Activated T-helper 1 cell treated with anti-CD3 and anti-CD28 coated beads, Interleukin-12 subunit alpha, Interleukin-12 subunit beta, Interleukin-2, Interleukin-4 antibody, amounts not matched to agents 30 ng/mL and 10 ng/mL and 1 ng/mL, durations not matched to agents 14 hours and 24 hours and 36 hours (primary cell): ENCODE measurements at regions not wholly inside any gene's neighbourhood (a gene's known extent, or its start where the extent isn't known, plus 50 kb on each side); places are given as distances from the start of the nearest gene placed in this dataset.
"Not testable (repeated sequence)": the region's sequence is repeated elsewhere in the genome, so short reads cannot be mapped to it uniquely, and the experiment has no call there.

Experiments used
- DNase-seq: peaks from one replicate; pipeline ENCODE4 v3.0.0; 2021; ENCODE audit warnings: low spot score
- H3K27ac Mint-ChIP-seq: one replicate; pipeline ENCODE4 v1.8.0; 2021; ENCODE audit warnings: mild to moderate bottlenecking, mixed read lengths
- H3K27me3 Mint-ChIP-seq: one replicate; pipeline ENCODE4 v1.8.0; 2022; ENCODE audit warnings: mild to moderate bottlenecking, moderate library complexity, mixed read lengths; ENCODE audit not compliant: insufficient read depth
- H3K36me3 Mint-ChIP-seq: one replicate; pipeline ENCODE4 v1.8.0; 2021; ENCODE audit warnings: low read depth, mixed read lengths
- H3K4me1 Mint-ChIP-seq: one replicate; pipeline ENCODE4 v1.8.0; 2021; ENCODE audit warnings: low read depth, mixed read lengths
- H3K4me3 Mint-ChIP-seq: one replicate; pipeline ENCODE4 v1.8.0; 2021; ENCODE audit warnings: mild to moderate bottlenecking, moderate library complexity, mixed read lengths
- H3K9me3 Mint-ChIP-seq: one replicate; pipeline ENCODE4 v1.8.0; 2021; ENCODE audit warnings: mixed read lengths
- intact Hi-C: fragments of 100-400 bp; cut with micrococcal nuclease; formaldehyde crosslinking; loops from one replicate; pipeline ENCODE4 v1.15.1; 2024

- Mint-ChIP-seq H3K4me3 (no peak overlapping the region), H3K27ac (no peak overlapping the region), H3K27me3 (peaks cover 3% of the 10 kb centered on the region), H3K4me1 (peaks cover 12% of the 10 kb centered on the region), H3K36me3 (peaks cover 48% of the 10 kb centered on the region), H3K9me3 (peaks cover 26% of the 10 kb centered on the region)
- intact Hi-C loops, result loop anchor here (2.0 kb wide), 1 partner anchor 20 kb away; no protein-coding TSS in a partner anchor
- no peak for DNase-seq
Observed at GRCh38 chr7:149580328-149580727, 82.7 kb upstream of the ZNF746 start.

- H3K27me3 Mint-ChIP-seq, result not testable (repeated sequence)
Observed at GRCh38 chr7:149579365-149579764, 81.8 kb upstream of the ZNF746 start.

GRCh38 chr7:149574428-149574827 lies 76.8 kb upstream of the ZNF746 start:
- DNase-seq, intact Hi-C loops, H3K4me1 Mint-ChIP-seq, H3K27me3 Mint-ChIP-seq, H3K27ac Mint-ChIP-seq, H3K4me3 Mint-ChIP-seq: not testable (repeated sequence)
- H3K9me3 Mint-ChIP-seq, result peaks cover 46% of the 10 kb centered on the region
- H3K36me3 Mint-ChIP-seq, result peaks cover 23% of the 10 kb centered on the region

More at GRCh38 chr7:149579365-149579764, 81.8 kb upstream of the ZNF746 start:
- DNase-seq, intact Hi-C loops, H3K27ac Mint-ChIP-seq, H3K4me3 Mint-ChIP-seq: not testable (repeated sequence)
- peaks cover 12% of the 10 kb centered on the region for H3K4me1 Mint-ChIP-seq
- peaks cover 26% of the 10 kb centered on the region for H3K9me3 Mint-ChIP-seq
- H3K36me3 Mint-ChIP-seq, result peaks cover 41% of the 10 kb centered on the region

GRCh38 chr7:149573519-149573918 lies 75.9 kb upstream of the ZNF746 start:
- no peak overlapping the region for H3K4me3 Mint-ChIP-seq
- intact Hi-C loops, result no loop called here
- DNase-seq, result no peak
- no peaks in the 10 kb centered on the region for H3K27me3 Mint-ChIP-seq
- no peak overlapping the region for H3K27ac Mint-ChIP-seq
- H3K9me3 Mint-ChIP-seq, result peaks cover 50% of the 10 kb centered on the region
- no peaks in the 10 kb centered on the region for H3K4me1 Mint-ChIP-seq
- peaks cover 23% of the 10 kb centered on the region for H3K36me3 Mint-ChIP-seq

GRCh38 chr7:149572920-149573319 lies 75.3 kb upstream of the ZNF746 start:
- H3K27ac Mint-ChIP-seq, intact Hi-C loops, H3K27me3 Mint-ChIP-seq, H3K4me1 Mint-ChIP-seq, DNase-seq, H3K4me3 Mint-ChIP-seq: not testable (repeated sequence)
- H3K9me3 Mint-ChIP-seq, result peaks cover 44% of the 10 kb centered on the region
- peaks cover 18% of the 10 kb centered on the region for H3K36me3 Mint-ChIP-seq

- Mint-ChIP-seq H3K36me3 (peaks cover 30% of the 10 kb centered on the region), H3K9me3 (peaks cover 31% of the 10 kb centered on the region), H3K27ac (no peak overlapping the region), H3K4me1 (peaks cover 3% of the 10 kb centered on the region), H3K4me3 (no peak overlapping the region), H3K27me3 (no peaks in the 10 kb centered on the region)
- no peak for DNase-seq
- intact Hi-C loops, result no loop called here
Observed at GRCh38 chr7:149570784-149571183, 73.2 kb upstream of the ZNF746 start.

- intact Hi-C loops, result no loop called here
- Mint-ChIP-seq H3K4me3 (no peak overlapping the region), H3K27ac (no peak overlapping the region)
Observed at GRCh38 chr7:149569726-149570422, 72.3 kb upstream of the ZNF746 start.

GRCh38 chr7:149569025-149569725 lies 71.6 kb upstream of the ZNF746 start:
- peaks cover 31% of the 10 kb centered on the region for H3K9me3 Mint-ChIP-seq
- H3K27me3 Mint-ChIP-seq, result no peaks in the 10 kb centered on the region
- H3K4me3 Mint-ChIP-seq, result no peak overlapping the region
- DNase-seq, result no peak
- H3K36me3 Mint-ChIP-seq, result peaks cover 34% of the 10 kb centered on the region
- H3K4me1 Mint-ChIP-seq, result peaks cover 4% of the 10 kb centered on the region
- H3K27ac Mint-ChIP-seq, result no peak overlapping the region
- intact Hi-C loops, result no loop called here

More at GRCh38 chr7:149569726-149570422, 72.3 kb upstream of the ZNF746 start:
- Mint-ChIP-seq H3K27me3 (no peaks in the 10 kb centered on the region), H3K4me1 (peaks cover 4% of the 10 kb centered on the region), H3K36me3 (peaks cover 34% of the 10 kb centered on the region), H3K9me3 (peaks cover 31% of the 10 kb centered on the region)
- DNase-seq, result no peak

GRCh38 chr7:149568218-149568617 lies 70.6 kb upstream of the ZNF746 start:
- intact Hi-C loops, result no loop called here
- Mint-ChIP-seq H3K4me1 (peaks cover 4% of the 10 kb centered on the region), H3K9me3 (peaks cover 27% of the 10 kb centered on the region), H3K27ac (no peak overlapping the region), H3K36me3 (peaks cover 35% of the 10 kb centered on the region), H3K4me3 (no peak overlapping the region), H3K27me3 (no peaks in the 10 kb centered on the region)
- DNase-seq, result no peak

GRCh38 chr7:149566103-149566502 lies 68.5 kb upstream of the ZNF746 start:
- H3K27me3 Mint-ChIP-seq, result no peaks in the 10 kb centered on the region

GRCh38 chr7:149565096-149565382 lies 67.4 kb upstream of the ZNF746 start:
- H3K4me1 Mint-ChIP-seq, result peaks cover 4% of the 10 kb centered on the region
- no peak overlapping the region for H3K4me3 Mint-ChIP-seq
- H3K27me3 Mint-ChIP-seq, result no peaks in the 10 kb centered on the region
- no peak overlapping the region for H3K27ac Mint-ChIP-seq
- peaks cover 13% of the 10 kb centered on the region for H3K9me3 Mint-ChIP-seq
- intact Hi-C loops, result no loop called here
- DNase-seq, result no peak
- H3K36me3 Mint-ChIP-seq, result peaks cover 38% of the 10 kb centered on the region

More at GRCh38 chr7:149566103-149566502, 68.5 kb upstream of the ZNF746 start:
- H3K4me3 Mint-ChIP-seq, result no peak overlapping the region
- H3K27ac Mint-ChIP-seq, result no peak overlapping the region
- peaks cover 4% of the 10 kb centered on the region for H3K4me1 Mint-ChIP-seq
- DNase-seq, result no peak
- peaks cover 16% of the 10 kb centered on the region for H3K9me3 Mint-ChIP-seq
- H3K36me3 Mint-ChIP-seq, result peaks cover 36% of the 10 kb centered on the region
- intact Hi-C loops, result no loop called here

- no peak for DNase-seq
- Mint-ChIP-seq H3K9me3 (peaks cover 8% of the 10 kb centered on the region), H3K4me3 (no peak overlapping the region), H3K36me3 (peaks cover 35% of the 10 kb centered on the region), H3K4me1 (peaks cover 4% of the 10 kb centered on the region), H3K27ac (no peak overlapping the region), H3K27me3 (no peaks in the 10 kb centered on the region)
- intact Hi-C loops, result no loop called here
Observed at GRCh38 chr7:149564340-149565095, 66.9 kb upstream of the ZNF746 start.

GRCh38 chr7:149562602-149563001 lies 65.0 kb upstream of the ZNF746 start:
- DNase-seq, result no peak
- Mint-ChIP-seq H3K27ac (no peak overlapping the region), H3K4me1 (peaks cover 4% of the 10 kb centered on the region), H3K27me3 (no peaks in the 10 kb centered on the region), H3K36me3 (peaks cover 36% of the 10 kb centered on the region), H3K4me3 (no peak overlapping the region), H3K9me3 (no peaks in the 10 kb centered on the region)
- intact Hi-C loops, result no loop called here
